B cell (primary cell): ENCODE measurements at regions not wholly inside any gene's neighbourhood (a gene's known extent, or its start where the extent isn't known, plus 50 kb on each side); places are given as distances from the start of the nearest gene placed in this dataset.
A peak's percentile ranks its signal among the peaks of the same experiment; 100 is the strongest.

ENCODE experiments used
- ATAC-seq: fragments of 200-7000 bp; cut with Tn5 transposase; one replicate; pipeline ENCODE4 v1.10.0; 2021; ENCODE audit warnings: low read depth, mild to moderate bottlenecking, moderate number of reproducible peaks, moderate library complexity
- CTCF ChIA-PET: fragments of 350-600 bp; sonication (Branson Sonifier 250); formaldehyde crosslinking; loops from one replicate; lab custom pipeline; 2021; ENCODE audit warnings: antibody characterized with exemption, inconsistent platforms; lab: Charles Lee
- POLR2A ChIA-PET: fragments of 350-600 bp; sonication (Branson Sonifier 250); formaldehyde crosslinking; loops from one replicate; lab custom pipeline; 2021; ENCODE audit warnings: antibody characterized with exemption; lab: Charles Lee
- DNase-seq: peaks from one replicate; pipeline ENCODE4 v3.0.0; 2013
- H2AFZ ChIP-seq: 2 replicates; pipeline ENCODE4 v1.6.1; 2012; ENCODE audit warnings: mild to moderate bottlenecking, low read depth, low read length; ENCODE audit not compliant: insufficient read depth, poor library complexity, severe bottlenecking
- H3K27ac ChIP-seq, 2 donors: 1 replicate in 1 of 2; 2 replicates in 1 of 2; pipeline ENCODE4 v1.5.1; 2012 to 2013; ENCODE audit warnings: low read length in 2 of 2, mild to moderate bottlenecking in 2 of 2, moderate library complexity in 1 of 2
- H3K27me3 ChIP-seq, 4 experiments: fragments of 200-600 bp in 1 of 4; sonication (generic) in 1 of 4; replicated peaks in 1 of 4; 1 replicate in 2 of 4; 2 replicates in 2 of 4; pipeline versions ENCODE4 v1.6.1 to v1.7.0; 2013 to 2016; ENCODE audit warnings: low read length in 3 of 4, mild to moderate bottlenecking in 2 of 4, mixed read lengths in 1 of 4, moderate library complexity in 1 of 4; ENCODE audit not compliant: insufficient read depth in 4 of 4, control insufficient read depth in 3 of 4; ENCODE audit errors: control extremely low read depth in 1 of 4
- H3K36me3 ChIP-seq, 2 experiments: replicated peaks in 1 of 2; 1 replicate in 1 of 2; 2 replicates in 1 of 2; pipeline versions ENCODE4 v1.6.1 to v1.7.1; 2013; ENCODE audit warnings: low read length in 1 of 2; ENCODE audit not compliant: insufficient read depth in 2 of 2, control insufficient read depth in 1 of 2; ENCODE audit errors: control extremely low read depth in 1 of 2, extremely low read depth in 1 of 2
- H3K4me1 ChIP-seq, 2 donors: fragments of 200-600 bp in 1 of 2; sonication (generic) in 1 of 2; 1 replicate in 1 of 2; 2 replicates in 1 of 2; pipeline versions ENCODE4 v1.5.1 to v1.6.1; 2013 to 2017; ENCODE audit warnings: low read length in 2 of 2; ENCODE audit not compliant: control insufficient read depth in 2 of 2, insufficient read depth in 2 of 2
- H3K4me2 ChIP-seq: replicated peaks from 2 replicates; pipeline ENCODE3; 2012; ENCODE audit warnings: mild to moderate bottlenecking, low read depth, low read length; ENCODE audit not compliant: poor library complexity, severe bottlenecking
- H3K4me3 ChIP-seq, 5 experiments: fragments of 200-600 bp in 1 of 5; sonication (generic) in 1 of 5; 1 replicate in 3 of 5; 2 replicates in 2 of 5; pipeline versions ENCODE4 v1.5.1 to v1.7.0; 2011 to 2016; ENCODE audit warnings: low read length in 4 of 5, mild to moderate bottlenecking in 4 of 5, low read depth in 2 of 5, control low read depth in 1 of 5, moderate library complexity in 1 of 5; ENCODE audit not compliant: insufficient read depth in 1 of 5; ENCODE audit errors: control extremely low read depth in 1 of 5, extremely low read depth in 1 of 5
- H3K79me2 ChIP-seq: fragments of 200-600 bp; sonication (generic); one replicate; pipeline ENCODE4 v1.6.0; 2016; ENCODE audit warnings: low read length; ENCODE audit not compliant: control insufficient read depth, insufficient read depth
- H3K9ac ChIP-seq: fragments of 200-600 bp; sonication (generic); 2 replicates; pipeline ENCODE4 v1.6.1; 2017; ENCODE audit warnings: mild to moderate bottlenecking, low read length, moderate library complexity
- H3K9me3 ChIP-seq, 3 donors: one replicate each; pipeline versions ENCODE4 v1.6.1 to v1.7.1; 2013; ENCODE audit warnings: low read length in 2 of 3; ENCODE audit not compliant: control insufficient read depth in 2 of 3, insufficient read depth in 1 of 3; ENCODE audit errors: control extremely low read depth in 1 of 3
- H4K20me1 ChIP-seq: 2 replicates; pipeline ENCODE4 v1.6.0; 2012; ENCODE audit warnings: mild to moderate bottlenecking, low read length; ENCODE audit not compliant: insufficient read depth, control insufficient read depth, poor library complexity, severe bottlenecking
- H3K27ac Mint-ChIP-seq: one replicate; pipeline ENCODE4 v1.8.0; 2021; ENCODE audit warnings: mixed read lengths
- H3K27me3 Mint-ChIP-seq: one replicate; pipeline ENCODE4 v1.8.0; 2021; ENCODE audit warnings: mixed read lengths
- H3K4me1 Mint-ChIP-seq: one replicate; pipeline ENCODE4 v1.8.0; 2021; ENCODE audit warnings: mixed read lengths
- H3K4me3 Mint-ChIP-seq: one replicate; pipeline ENCODE4 v1.8.0; 2021; ENCODE audit warnings: mixed read lengths
- H3K9me3 Mint-ChIP-seq: one replicate; pipeline ENCODE4 v1.8.0; 2022; ENCODE audit warnings: mixed read lengths; ENCODE audit not compliant: insufficient read depth
- CTCF ChIP-seq: fragments of 200-600 bp; IDR thresholded peaks from one replicate; pipeline ENCODE4 v1.8.0; 2022; ENCODE audit warnings: antibody characterized with exemption, mild to moderate bottlenecking
- EZH2 ChIP-seq: IDR thresholded peaks from 2 replicates; pipeline ENCODE4 v1.6.1; 2012; ENCODE audit warnings: borderline replicate concordance, low read depth, mild to moderate bottlenecking, moderate library complexity, low read length; ENCODE audit not compliant: insufficient read depth, poor library complexity, severe bottlenecking
- WGBS: methylation state at CpG from one replicate; pipeline ENCODE4 v1.1.5; 2013; ENCODE audit warnings: missing lambda C conversion rate; ENCODE audit not compliant: insufficient coverage; 5-methylcytosine and 5-hydroxymethylcytosine counted together
- intact Hi-C: fragments of 100-400 bp; cut with micrococcal nuclease; formaldehyde crosslinking; loops from one replicate; pipeline ENCODE4 v1.10.0; 2022

GRCh38 chr15:75109021-75109735 is 85.8 kb downstream of the PPCDC start:
- ChIA-PET CTCF (interaction anchor here (1.2 to 4.9 kb wide), 4 partner anchors 54 to 92 kb away, joined by 3 to 45 read pairs (median 4); partner anchors contain the start of gene C15orf39), POLR2A (interaction anchor here (0.8 to 2.0 kb wide), 3 partner anchors 35 to 91 kb away, joined by 3 to 9 read pairs (median 7); partner anchors contain the start of gene C15orf39)
- Mint-ChIP-seq H3K9me3 (peaks cover 6% of the 10 kb centered on the region), H3K27ac (peak overlapping the region; percentile 84), H3K4me1 (peaks cover 62% of the 10 kb centered on the region), H3K4me3 (peak overlapping the region; percentile 73), H3K27me3 (peaks cover 9% of the 10 kb centered on the region)
- peaks cover 0 to 25% (median 12%) of the 10 kb centered on the region in 3 donors for H3K9me3 ChIP-seq
- DNase-seq (no peak), ATAC-seq (no peak)
- H3K27ac ChIP-seq = no peak overlapping the region
- H3K9ac ChIP-seq = no peak overlapping the region
- H4K20me1 ChIP-seq = no peaks in the 10 kb centered on the region
- 38% methylated on average over 14 of the region's 18 CpGs for WGBS
- intact Hi-C loops = loop anchor here (2.0 to 10.0 kb wide), 2 partner anchors 22 to 96 kb away; partner anchors contain the start of gene C15orf39
- peak overlapping the region; percentile 33 for H3K4me2 ChIP-seq
- H3K4me1 ChIP-seq = peaks cover 55 to 71% of the 10 kb centered on the region in 2 donors
- no peak overlapping the region for H2AFZ ChIP-seq
- TF ChIP-seq EZH2 = no peak
- no peak for TF ChIP-seq CTCF
- no peaks in the 10 kb centered on the region for H3K79me2 ChIP-seq
- H3K27me3 ChIP-seq = peaks cover 0 to 11% (median 4%) of the 10 kb centered on the region in 4 experiments
- H3K4me3 ChIP-seq = no peak overlapping the region
- H3K36me3 ChIP-seq = no peaks in the 10 kb centered on the region

GRCh38 chr15:75109736-75110130 is 86.3 kb downstream of the PPCDC start:
- Histone ChIP-seq H3K36me3 (no peaks in the 10 kb centered on the region), H3K4me1 (peaks cover 51 to 66% of the 10 kb centered on the region in 2 donors), H4K20me1 (no peaks in the 10 kb centered on the region), H3K27me3 (peaks cover 0 to 11% (median 4%) of the 10 kb centered on the region in 4 experiments), H3K4me3 (no peak overlapping the region), H2AFZ (no peak overlapping the region), H3K79me2 (no peaks in the 10 kb centered on the region), H3K9ac (no peak overlapping the region), H3K9me3 (peaks cover 0 to 31% (median 18%) of the 10 kb centered on the region in 3 donors), H3K27ac (no peak overlapping the region), H3K4me2 (peak overlapping the region; percentile 33)
- Mint-ChIP-seq H3K27ac (peak overlapping the region; percentile 63), H3K4me1 (peaks cover 64% of the 10 kb centered on the region), H3K27me3 (peaks cover 9% of the 10 kb centered on the region), H3K9me3 (peaks cover 7% of the 10 kb centered on the region), H3K4me3 (no peak overlapping the region)
- CTCF ChIA-PET = interaction anchor here (1.6 to 4.9 kb wide), 4 partner anchors 21 to 92 kb away, joined by 3 to 45 read pairs (median 8); partner anchors contain the start of gene C15orf39
- no peak for ATAC-seq
- TF ChIP-seq EZH2 (no peak), CTCF (no peak)
- WGBS = 4% methylated on average over 7 of the region's 7 CpGs
- POLR2A ChIA-PET = interaction anchor here (1.8 to 2.0 kb wide), 2 partner anchors 67 to 91 kb away, joined by 7 to 9 read pairs; partner anchors contain the start of gene C15orf39
- no peak for DNase-seq
- intact Hi-C loops = loop anchor here (2.0 to 10.0 kb wide), 2 partner anchors 21 to 95 kb away; partner anchors contain the start of gene C15orf39
